Activated effector memory CD4-positive, alpha-beta T cell treated with Interleukin-2 at 50 U/mL for 16 hours (primary cell): ENCODE measurements at regions not wholly inside any gene's neighbourhood (a gene's known extent, or its start where the extent isn't known, plus 50 kb on each side); places are given as distances from the start of the nearest gene placed in this dataset.

Source experiments
- DNase-seq: peaks from one replicate; pipeline ENCODE4 v3.0.0-alpha.2; 2020

- DNase-seq = no peak
Measured at GRCh38 chr18:78304192-78305164, 675.1 kb upstream of the SALL3 start.

DNA sequence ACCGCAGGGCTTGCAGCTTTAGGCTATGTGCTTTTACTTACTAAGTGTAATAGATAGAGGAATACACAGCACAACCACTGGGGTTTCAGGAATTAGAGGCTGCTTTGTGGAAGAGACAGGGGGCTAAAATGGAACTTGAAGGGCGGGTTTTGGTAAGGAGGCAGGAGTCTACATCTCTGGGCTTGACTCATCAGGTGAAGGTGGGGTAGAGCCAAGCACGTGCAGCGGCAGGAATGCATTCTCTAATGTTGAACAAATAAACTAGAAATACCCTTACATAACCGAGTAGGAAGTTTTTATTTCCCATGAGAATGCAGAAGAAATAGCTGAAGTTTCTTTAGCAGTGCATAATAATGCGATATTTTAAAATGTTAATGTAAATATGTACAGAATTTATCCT lies 673.8 kb upstream of the SALL3 start:
- no peak for DNase-seq

DNA sequence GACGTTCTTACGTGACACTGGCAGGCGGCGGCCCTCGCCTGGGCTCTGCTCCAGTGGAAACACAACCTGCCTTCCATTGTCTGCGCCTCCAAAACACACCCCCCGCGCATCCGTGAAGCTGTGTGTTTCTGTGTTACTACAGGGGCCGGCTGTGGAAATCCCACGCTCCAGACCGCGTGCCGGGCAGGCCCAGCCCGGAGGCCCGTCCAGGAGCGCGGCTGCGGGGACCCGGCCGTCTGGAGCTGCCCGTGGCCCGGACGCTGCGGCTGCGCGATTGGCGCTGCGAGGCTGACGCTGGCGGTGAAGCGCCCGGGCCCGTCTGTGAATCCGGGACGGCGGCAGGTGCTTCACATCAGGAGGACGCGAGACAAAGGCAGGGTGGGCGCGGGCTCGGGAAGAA lies 670.3 kb upstream of the SALL3 start:
- no peak for DNase-seq

DNA sequence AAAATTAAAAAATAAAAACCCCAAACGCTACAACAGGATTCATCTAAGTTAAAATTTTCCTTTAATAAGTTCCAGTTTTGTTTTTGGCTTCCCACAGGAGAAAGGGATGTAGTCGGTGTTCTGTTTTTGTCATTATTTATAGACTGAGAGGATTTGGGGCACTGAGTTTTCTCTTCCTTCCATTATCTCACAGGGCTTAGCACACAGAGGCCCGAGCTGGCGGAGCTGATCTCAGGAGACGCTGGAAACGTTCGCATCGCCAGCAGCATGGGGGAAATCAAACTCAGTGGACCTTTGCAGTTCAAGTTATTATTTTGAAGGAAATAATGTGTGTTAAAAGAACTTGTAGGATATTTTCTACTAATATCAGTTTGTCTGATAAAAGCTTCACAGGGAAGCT lies 669.7 kb upstream of the SALL3 start:
- no peak for DNase-seq

- DNase-seq = no peak
Measured at GRCh38 chr18:78319264-78319663, 660.4 kb upstream of the SALL3 start.

DNA sequence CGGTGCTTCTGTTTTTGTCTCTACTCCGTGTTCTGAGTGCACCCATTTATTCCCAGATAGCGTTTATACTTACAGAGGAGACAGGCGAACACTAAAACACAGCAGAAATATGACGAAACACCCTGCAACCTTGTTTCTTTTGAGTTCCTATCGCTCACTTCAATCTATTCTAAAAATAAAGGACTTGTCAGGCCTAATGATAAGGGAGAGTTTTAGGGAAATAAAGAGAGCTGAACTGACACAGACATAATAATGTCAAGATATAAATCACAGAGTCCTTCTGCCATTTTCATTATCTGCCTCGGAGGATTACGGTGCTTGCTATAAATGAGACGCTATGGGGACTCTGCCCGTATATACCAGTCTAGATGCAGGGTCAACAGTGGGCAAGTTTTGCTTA lies 659.7 kb upstream of the SALL3 start:
- DNase-seq = no peak

GRCh38 chr18:78321402-78321801 lies 658.2 kb upstream of the SALL3 start:
- no peak for DNase-seq

DNA sequence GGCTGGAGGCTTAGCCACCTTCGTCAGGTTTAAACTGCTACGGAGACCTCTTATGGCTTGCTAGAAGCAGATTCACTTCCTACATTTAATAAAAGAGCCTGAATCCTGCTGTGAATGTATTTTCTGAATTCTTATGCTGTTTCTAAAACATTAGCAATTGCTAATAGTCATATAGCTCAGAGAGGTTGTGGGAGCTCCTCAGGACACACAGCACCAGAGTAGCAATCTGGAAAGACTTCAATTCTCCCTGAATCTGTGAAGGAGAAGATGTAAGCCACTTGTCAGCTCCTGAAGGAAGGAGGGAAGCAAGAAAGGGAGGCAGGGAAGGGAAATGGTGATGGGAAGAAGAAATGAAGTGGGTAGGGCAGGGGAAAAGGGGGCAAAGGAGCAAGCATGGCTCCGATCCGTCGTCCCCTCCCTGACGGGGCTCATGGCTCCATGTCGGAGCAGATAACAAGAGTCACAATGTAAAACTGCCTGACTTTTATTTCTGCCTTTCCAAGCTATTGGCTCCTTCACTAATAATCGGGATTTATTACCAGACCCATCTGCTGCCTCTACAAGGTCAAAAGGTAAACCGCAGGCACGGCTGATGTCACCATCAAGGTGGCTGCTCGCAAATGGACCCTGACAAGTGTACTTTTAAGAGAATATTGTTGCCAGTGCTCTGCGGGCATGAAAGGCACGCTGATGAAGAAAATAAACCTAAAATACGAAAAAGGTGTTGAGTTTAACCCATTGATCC lies 656.0 kb upstream of the SALL3 start:
- DNase-seq = no peak

DNA sequence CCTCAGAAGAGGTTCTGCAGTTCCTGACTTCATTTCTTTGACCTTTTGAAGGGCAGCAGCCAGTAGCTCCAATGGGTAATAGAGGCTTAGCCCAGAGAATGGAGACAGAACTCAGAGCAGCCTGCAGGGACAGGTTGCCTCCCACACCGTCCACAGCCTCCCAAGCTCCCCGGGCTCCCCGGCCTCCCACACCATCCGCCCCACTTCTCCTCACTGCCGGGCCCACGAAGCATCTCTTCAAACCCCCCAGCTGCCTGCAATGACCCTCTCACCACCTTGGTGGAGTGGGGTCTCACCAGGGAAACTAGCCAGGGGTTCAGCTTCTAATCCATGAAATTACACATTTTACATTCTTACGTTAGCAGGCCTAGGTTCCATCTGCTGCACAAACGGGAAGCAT lies 652.0 kb upstream of the SALL3 start:
- no peak for DNase-seq

DNA sequence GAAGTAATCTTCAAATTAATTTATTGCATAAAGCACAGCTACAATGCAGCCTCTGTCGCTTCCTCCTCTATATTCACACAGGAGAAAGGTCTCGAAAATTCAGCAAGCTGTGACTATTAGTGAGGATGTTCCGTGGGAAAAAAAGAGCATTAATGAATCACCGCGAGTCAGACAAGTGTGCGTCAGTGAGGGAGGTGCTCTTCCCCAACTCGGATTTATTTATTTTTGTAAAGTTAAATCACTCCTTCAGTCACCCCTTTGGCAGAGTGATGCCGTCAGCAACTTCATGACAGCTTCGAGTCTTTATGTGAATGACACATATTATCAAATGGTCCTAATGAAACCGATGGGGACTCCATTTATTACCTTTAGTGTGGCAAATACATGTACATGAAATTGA lies 648.9 kb upstream of the SALL3 start:
- DNase-seq = no peak

GRCh38 chr18:78352910-78353309 lies 626.7 kb upstream of the SALL3 start:
- no peak for DNase-seq

DNA sequence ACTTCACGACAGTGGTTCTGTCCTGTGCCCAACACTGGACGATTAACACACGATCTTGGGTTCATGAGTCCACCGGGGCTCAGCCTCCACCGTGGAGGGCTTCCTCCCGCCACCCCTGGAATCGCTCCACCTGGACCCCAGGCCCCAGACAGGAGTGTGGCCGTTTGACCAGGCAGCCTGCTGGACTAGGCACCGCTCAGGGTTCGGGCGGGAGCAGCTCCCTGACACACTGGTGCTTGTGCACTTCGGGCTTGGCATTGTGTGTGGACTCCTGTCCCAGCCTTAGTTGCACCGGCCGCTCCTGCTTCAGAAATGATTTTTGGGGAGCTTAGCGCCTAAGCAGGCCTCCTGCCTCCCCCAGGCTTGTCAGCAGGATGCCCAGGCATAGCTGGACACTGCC lies 617.4 kb upstream of the SALL3 start:
- no peak for DNase-seq

- no peak for DNase-seq
Measured at GRCh38 chr18:78363556-78364387, 615.8 kb upstream of the SALL3 start.

GRCh38 chr18:78364388-78364960 lies 615.1 kb upstream of the SALL3 start:
- no peak for DNase-seq

DNA sequence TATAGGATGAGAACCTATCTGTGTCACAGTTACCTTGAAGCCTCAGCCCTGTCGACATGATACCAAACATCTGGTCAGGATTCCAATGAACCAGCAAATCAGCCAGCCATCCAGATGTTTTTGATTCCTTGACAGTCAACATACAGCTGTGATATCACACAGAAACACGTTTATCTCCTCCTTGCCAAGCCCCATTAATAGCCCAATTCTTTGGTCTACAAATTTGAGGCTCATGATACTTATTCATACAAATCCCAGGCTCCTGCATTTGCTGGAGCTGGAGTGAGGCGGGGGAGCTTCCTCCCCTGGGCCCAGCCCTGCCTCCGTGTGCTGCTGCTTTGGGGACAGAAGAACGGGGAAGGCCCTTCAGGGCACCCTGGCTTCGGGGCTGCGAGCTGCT lies 611.6 kb upstream of the SALL3 start:
- DNase-seq = no peak

- DNase-seq = no peak
Measured at GRCh38 chr18:78368726-78369125, 610.9 kb upstream of the SALL3 start.

DNA sequence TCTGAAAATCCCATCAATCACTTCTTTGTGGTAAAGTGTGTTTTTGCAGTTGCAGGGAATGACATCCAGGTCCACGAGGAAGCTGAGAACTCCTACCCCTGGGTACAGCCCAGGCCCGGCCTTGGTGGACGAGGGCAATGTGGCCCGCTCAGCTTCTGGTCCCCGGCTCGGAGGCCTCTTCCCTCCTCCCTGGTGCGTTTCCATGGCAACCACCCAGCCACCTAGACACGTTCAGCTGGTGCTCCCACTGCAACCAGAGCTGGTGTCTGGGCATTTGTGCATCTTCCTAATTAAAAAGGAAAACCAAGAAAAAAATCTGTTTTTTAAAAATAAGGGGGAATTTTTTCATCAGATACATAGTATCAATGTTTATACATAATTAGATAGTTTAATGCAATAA lies 603.6 kb upstream of the SALL3 start:
- no peak for DNase-seq

DNA sequence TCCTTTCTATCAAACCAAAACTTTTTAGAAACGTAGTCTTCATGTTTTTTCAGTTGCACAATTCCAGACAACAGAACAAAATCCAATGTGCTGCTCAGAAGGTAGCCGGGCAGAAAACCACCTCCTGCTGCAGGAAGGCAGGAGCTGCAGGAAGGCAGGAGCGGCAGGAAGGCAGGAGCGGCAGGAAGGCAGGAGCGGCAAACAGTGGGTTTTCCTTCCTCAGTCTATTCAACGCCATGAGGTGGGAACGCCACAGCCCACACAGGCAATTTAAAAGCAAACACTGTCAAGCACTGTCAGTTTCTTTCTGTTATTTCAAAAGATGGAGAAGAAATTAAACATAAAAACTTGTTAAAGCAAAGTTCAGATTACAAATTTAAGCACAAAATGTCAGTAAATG lies 601.2 kb upstream of the SALL3 start:
- DNase-seq = no peak

- DNase-seq = no peak
Measured at GRCh38 chr18:78378983-78379382, 600.6 kb upstream of the SALL3 start.

GRCh38 chr18:78390348-78390951 lies 589.2 kb upstream of the SALL3 start:
- DNase-seq = no peak

DNA sequence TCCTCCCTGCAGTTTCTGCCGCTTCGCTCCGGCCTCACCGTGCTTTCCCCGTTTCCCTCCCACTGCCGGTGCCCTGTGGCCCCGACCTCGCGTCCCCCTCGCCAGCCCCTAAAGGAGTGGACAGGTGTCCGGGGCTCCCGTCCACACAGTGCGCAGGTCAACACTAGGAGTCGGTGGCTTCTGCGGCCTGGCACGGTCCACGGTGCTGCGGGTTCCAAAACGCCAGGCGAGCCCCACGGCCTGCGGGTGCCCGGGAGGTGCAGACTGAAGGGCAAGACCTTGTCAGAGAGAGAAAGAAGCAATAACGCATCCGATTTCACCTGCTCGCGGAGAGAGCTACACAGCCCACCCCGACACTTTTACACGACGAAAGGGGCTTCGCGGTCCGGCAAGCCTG lies 588.7 kb upstream of the SALL3 start:
- DNase-seq = no peak

DNA sequence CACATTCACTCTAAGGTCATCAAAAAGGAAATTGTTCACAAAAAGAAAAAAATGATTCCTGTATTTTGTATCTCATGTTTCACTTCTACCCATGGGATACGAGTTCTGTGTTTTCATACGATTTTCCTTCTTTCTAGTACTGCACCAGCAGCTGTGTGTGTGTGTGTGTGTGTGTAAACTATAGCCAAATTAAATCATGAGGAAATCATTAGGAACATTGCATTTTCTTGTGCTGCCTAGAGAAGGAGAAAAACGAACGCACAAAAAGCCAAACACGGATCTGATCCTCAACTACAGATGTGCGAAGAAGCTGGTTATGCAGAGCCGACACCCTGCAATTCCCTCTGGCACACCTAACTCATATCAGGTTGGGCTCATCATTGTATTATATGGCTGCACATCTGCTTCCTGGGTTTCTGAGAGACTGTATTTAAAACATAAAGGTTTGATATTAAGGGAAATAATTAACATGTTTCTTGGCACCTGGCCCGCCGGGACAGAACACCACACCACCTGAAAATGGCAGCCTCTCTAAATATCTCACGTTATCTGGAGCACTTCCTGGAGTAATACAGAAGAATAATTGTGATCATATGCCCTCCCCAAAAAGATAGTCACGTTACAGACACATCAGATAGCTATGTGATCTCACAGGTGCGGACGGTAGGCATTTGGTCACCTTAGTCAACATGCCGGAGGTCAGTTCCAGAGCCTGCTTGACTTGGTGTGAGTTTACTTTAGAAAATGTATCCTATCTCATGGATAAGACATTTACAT lies 586.3 kb upstream of the SALL3 start:
- DNase-seq = no peak
